PC-3 (cell line): ENCODE measurements at regions not wholly inside any gene's neighbourhood (a gene's known extent, or its start where the extent isn't known, plus 50 kb on each side); places are given as distances from the start of the nearest gene placed in this dataset.

Experiments
- ATAC-seq: fragments of 200-7000 bp; cut with Tn5 transposase; 2 replicates; pipeline ENCODE4 v1.9.1; 2020; ENCODE audit warnings: mild to moderate bottlenecking, moderate library complexity
- BruUV-seq: library from RNA; stranded (reverse); fragments of 400-500 nt; replicated peaks from 2 replicates; lab custom pipeline; 2021; lab: Mats Ljungman, UMichigan
- CTCF ChIA-PET: fragments of 300-600 bp; sonication (Branson Sonifier 250); formaldehyde crosslinking; loops from one replicate; lab custom pipeline; 2022; ENCODE audit warnings: antibody characterized with exemption; lab: Charles Lee
- POLR2A ChIA-PET: fragments of 300-600 bp; sonication (Branson Sonifier 250); formaldehyde crosslinking; loops from one replicate; lab custom pipeline; 2022; ENCODE audit warnings: antibody characterized with exemption; ENCODE audit not compliant: unreplicated experiment; lab: Charles Lee
- DNase-seq: peaks from one replicate; pipeline ENCODE4 v3.0.0-alpha.2; 2015
- H2AFZ ChIP-seq: fragments of 300-600 bp; sonication (generic); 2 replicates; pipeline ENCODE4 v1.6.0; 2016; ENCODE audit warnings: antibody characterized with exemption, low read length
- H3F3A ChIP-seq: fragments of 300-600 bp; sonication (generic); one replicate; pipeline ENCODE4 v1.6.0; 2017; ENCODE audit warnings: antibody characterized with exemption, low read length, control low read depth, mild to moderate bottlenecking; ENCODE audit not compliant: unreplicated experiment
- H3K27ac ChIP-seq: fragments of 300-600 bp; sonication (generic); 2 replicates; pipeline ENCODE4 v1.5.1; 2016; ENCODE audit warnings: mild to moderate bottlenecking, low read length
- H3K27me3 ChIP-seq: fragments of 300-600 bp; sonication (generic); 2 replicates; pipeline ENCODE4 v1.6.1; 2016; ENCODE audit warnings: low read length, mixed read lengths
- H3K36me3 ChIP-seq: fragments of 300-600 bp; sonication (generic); 2 replicates; pipeline ENCODE4 v1.6.1; 2016; ENCODE audit warnings: low read depth, mixed run types, low read length, mixed read lengths
- H3K4me1 ChIP-seq: fragments of 300-600 bp; sonication (generic); 2 replicates; pipeline ENCODE4 v1.5.1; 2016; ENCODE audit warnings: low read length; ENCODE audit not compliant: insufficient read depth
- H3K4me2 ChIP-seq: fragments of 300-600 bp; sonication (generic); 2 replicates; pipeline ENCODE4 v1.6.0; 2016; ENCODE audit warnings: low read length
- H3K4me3 ChIP-seq: fragments of 300-600 bp; sonication (generic); 2 replicates; pipeline ENCODE4 v1.5.1; 2016; ENCODE audit warnings: mild to moderate bottlenecking, low read length, mixed read lengths
- H3K79me2 ChIP-seq: fragments of 300-600 bp; sonication (generic); 2 replicates; pipeline ENCODE4 v1.6.1; 2017; ENCODE audit warnings: low read length, mixed read lengths
- H3K9ac ChIP-seq: fragments of 300-600 bp; sonication (generic); 2 replicates; pipeline ENCODE4 v1.6.0; 2016; ENCODE audit warnings: mild to moderate bottlenecking, low read length
- H3K9me2 ChIP-seq: fragments of 300-600 bp; sonication (generic); replicated peaks from 2 replicates; pipeline ENCODE4 v1.6.1; 2016; ENCODE audit warnings: mixed run types, low read length, mixed read lengths
- H3K9me3 ChIP-seq: fragments of 300-600 bp; sonication (generic); 2 replicates; pipeline ENCODE4 v1.6.1; 2016; ENCODE audit warnings: low read length, mixed read lengths
- H4K20me1 ChIP-seq: fragments of 300-600 bp; sonication (generic); 2 replicates; pipeline ENCODE4 v1.6.1; 2016; ENCODE audit warnings: low read length, mixed read lengths
- EZH2 ChIP-seq: fragments of 300-600 bp; sonication (generic); IDR thresholded peaks from one replicate; pipeline ENCODE4 v1.6.1; 2017; ENCODE audit warnings: antibody characterized with exemption, mild to moderate bottlenecking, low read length; ENCODE audit not compliant: unreplicated experiment
- EZH2phosphoT487 ChIP-seq: fragments of 300-600 bp; sonication (generic); IDR thresholded peaks from 2 replicates; pipeline ENCODE4 v1.6.1; 2018; ENCODE audit warnings: mild to moderate bottlenecking, antibody characterized with exemption, low read length, borderline replicate concordance
- intact Hi-C: fragments of 100-400 bp; cut with micrococcal nuclease; formaldehyde crosslinking; loops from 2 replicates; pipeline ENCODE4 v1.9.0; 2023
- TF ChIP-seq, protein P1 (sequence below): fragments of 300-600 bp; sonication (generic); conservative IDR thresholded peaks from 2 replicates; pipeline ENCODE4 v1.5.1; 2017; ENCODE audit warnings: antibody characterized with exemption, low read depth, mild to moderate bottlenecking, low read length

DNA sequence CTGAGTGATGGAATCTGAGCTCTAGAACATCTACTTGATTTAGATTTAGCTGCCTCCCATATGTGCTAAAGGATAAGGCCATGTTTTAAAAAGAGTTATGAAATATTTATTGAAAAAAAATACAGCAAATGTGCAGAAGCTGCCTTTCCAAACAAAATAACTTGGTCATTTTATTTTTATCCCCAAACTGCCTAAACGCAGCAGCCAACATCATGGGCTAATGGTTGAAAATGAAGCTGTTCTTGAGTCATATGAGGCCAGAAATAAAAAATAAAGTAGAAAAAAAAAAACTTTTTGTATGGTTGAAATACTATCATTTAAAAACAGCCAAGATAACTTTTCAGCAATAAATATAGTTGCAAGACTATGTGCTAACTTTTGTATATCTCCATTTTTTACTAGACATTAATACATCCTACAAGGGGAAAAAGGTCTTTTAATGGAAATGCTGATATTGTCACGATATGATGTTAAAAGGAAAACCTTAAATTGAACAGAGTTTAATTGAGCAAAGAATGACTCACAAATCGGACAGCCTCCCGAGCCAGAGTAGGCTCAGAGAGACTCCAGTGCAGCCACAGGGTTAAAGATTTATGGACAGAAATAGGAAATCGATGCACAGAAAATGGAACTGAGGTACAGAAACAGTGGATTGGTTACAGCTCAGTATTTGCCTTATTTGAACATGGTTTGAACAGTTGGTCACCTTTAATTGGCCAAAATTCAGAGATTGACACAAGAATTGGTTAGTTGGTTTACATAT is 305.8 kb downstream of the MDFIC start:
- no peak overlapping the region for H3K4me2 ChIP-seq
- peaks cover 25% of the 10 kb centered on the region for H3K4me1 ChIP-seq
- POLR2A ChIA-PET, result no interaction called here
- ATAC-seq (no peak), DNase-seq (no peak)
- no peaks in the 10 kb centered on the region for H4K20me1 ChIP-seq
- CTCF ChIA-PET, result no interaction called here
- no peaks in the 10 kb centered on the region for H3K27me3 ChIP-seq
- H3K79me2 ChIP-seq, result no peaks in the 10 kb centered on the region
- H3K4me3 ChIP-seq, result no peak overlapping the region
- peaks cover 8% of the 10 kb centered on the region for H3F3A ChIP-seq
- H3K27ac ChIP-seq, result no peak overlapping the region
- no peaks in the 10 kb centered on the region for H3K36me3 ChIP-seq
- H3K9me2 ChIP-seq, result no peaks in the 10 kb centered on the region
- TF ChIP-seq EZH2, result no peak
- TF ChIP-seq, protein P1, sequence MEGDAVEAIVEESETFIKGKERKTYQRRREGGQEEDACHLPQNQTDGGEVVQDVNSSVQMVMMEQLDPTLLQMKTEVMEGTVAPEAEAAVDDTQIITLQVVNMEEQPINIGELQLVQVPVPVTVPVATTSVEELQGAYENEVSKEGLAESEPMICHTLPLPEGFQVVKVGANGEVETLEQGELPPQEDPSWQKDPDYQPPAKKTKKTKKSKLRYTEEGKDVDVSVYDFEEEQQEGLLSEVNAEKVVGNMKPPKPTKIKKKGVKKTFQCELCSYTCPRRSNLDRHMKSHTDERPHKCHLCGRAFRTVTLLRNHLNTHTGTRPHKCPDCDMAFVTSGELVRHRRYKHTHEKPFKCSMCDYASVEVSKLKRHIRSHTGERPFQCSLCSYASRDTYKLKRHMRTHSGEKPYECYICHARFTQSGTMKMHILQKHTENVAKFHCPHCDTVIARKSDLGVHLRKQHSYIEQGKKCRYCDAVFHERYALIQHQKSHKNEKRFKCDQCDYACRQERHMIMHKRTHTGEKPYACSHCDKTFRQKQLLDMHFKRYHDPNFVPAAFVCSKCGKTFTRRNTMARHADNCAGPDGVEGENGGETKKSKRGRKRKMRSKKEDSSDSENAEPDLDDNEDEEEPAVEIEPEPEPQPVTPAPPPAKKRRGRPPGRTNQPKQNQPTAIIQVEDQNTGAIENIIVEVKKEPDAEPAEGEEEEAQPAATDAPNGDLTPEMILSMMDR, result no peak
- no peak for TF ChIP-seq EZH2phosphoT487
- H3K9ac ChIP-seq, result no peak overlapping the region
- H2AFZ ChIP-seq, result no peak overlapping the region
- H3K9me3 ChIP-seq, result no peaks in the 10 kb centered on the region
- intact Hi-C loops, result no loop called here
- no TSS peak for BruUV-seq

DNA sequence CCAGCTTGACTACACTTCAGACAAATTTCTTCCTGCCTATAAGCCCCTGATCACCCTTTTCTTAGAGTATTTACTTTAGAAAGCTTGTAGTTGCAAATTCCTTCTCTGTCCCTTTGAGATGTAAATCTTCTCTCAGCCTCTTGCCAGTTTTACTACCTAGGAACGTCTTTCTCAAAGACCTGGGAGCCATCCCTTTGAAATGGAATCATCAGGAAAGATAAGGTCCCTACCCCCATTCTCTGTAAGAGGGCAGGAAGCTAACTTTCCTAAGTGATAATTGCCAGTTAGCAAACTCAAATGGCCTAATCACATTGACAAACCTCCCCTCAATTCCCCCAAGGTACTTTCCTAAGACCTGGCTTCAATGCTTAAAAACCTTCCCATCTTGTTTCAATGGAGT is 304.5 kb downstream of the MDFIC start:
- no peaks in the 10 kb centered on the region for H3K9me2 ChIP-seq
- intact Hi-C loops, result no loop called here
- H3K4me1 ChIP-seq, result peaks cover 16% of the 10 kb centered on the region
- no peak overlapping the region for H3K4me3 ChIP-seq
- no peaks in the 10 kb centered on the region for H3K9me3 ChIP-seq
- H4K20me1 ChIP-seq, result no peaks in the 10 kb centered on the region
- no peak for ATAC-seq
- no peaks in the 10 kb centered on the region for H3K27me3 ChIP-seq
- no peak overlapping the region for H2AFZ ChIP-seq
- no peaks in the 10 kb centered on the region for H3K79me2 ChIP-seq
- BruUV-seq, result no TSS peak
- ChIA-PET POLR2A (no interaction called here), CTCF (no interaction called here)
- H3F3A ChIP-seq, result peaks cover 8% of the 10 kb centered on the region
- H3K9ac ChIP-seq, result no peak overlapping the region
- no peak overlapping the region for H3K27ac ChIP-seq
- no peak for DNase-seq
- TF ChIP-seq, protein P1, result no peak
- TF ChIP-seq EZH2 (no peak), EZH2phosphoT487 (no peak)
- H3K36me3 ChIP-seq, result no peaks in the 10 kb centered on the region
- no peak overlapping the region for H3K4me2 ChIP-seq

DNA sequence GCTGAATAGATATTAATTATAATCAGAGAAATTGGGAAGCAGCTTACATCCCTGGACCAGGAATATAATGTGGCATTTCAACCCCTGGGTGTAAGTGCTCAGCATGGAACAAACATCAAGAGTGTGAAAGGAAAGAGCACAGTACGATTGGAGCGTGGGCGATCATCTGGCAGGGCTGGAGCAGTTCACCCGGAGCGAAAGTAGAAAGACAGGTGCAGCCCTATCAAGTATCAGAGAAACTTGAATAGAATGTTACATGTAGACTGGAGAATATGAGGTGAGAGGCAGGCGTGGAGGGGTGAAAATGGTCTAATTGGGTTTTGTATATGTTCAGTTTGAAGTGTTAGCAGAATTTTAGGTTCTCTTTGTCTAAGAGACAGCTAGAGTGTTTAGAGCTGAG is 303.0 kb downstream of the MDFIC start:
- Histone ChIP-seq H4K20me1 (no peaks in the 10 kb centered on the region), H3K9me2 (no peaks in the 10 kb centered on the region), H3K4me3 (no peak overlapping the region), H3K36me3 (no peaks in the 10 kb centered on the region), H3K27me3 (no peaks in the 10 kb centered on the region), H3K27ac (no peak overlapping the region), H2AFZ (no peak overlapping the region), H3K9me3 (no peaks in the 10 kb centered on the region), H3K9ac (no peak overlapping the region), H3K79me2 (no peaks in the 10 kb centered on the region), H3K4me2 (no peak overlapping the region), H3K4me1 (peaks cover 3% of the 10 kb centered on the region), H3F3A (no peaks in the 10 kb centered on the region)
- no TSS peak for BruUV-seq
- POLR2A ChIA-PET, result no interaction called here
- DNase-seq (no peak), ATAC-seq (no peak)
- intact Hi-C loops, result no loop called here
- CTCF ChIA-PET, result no interaction called here
- TF ChIP-seq EZH2phosphoT487 (no peak), EZH2 (no peak)
- TF ChIP-seq, protein P1, result no peak
